ENCODE measurements at regions not wholly inside any gene's neighbourhood (a gene's known extent, or its start where the extent isn't known, plus 50 kb on each side); places are given as distances from the start of the nearest gene placed in this dataset.

DNA sequence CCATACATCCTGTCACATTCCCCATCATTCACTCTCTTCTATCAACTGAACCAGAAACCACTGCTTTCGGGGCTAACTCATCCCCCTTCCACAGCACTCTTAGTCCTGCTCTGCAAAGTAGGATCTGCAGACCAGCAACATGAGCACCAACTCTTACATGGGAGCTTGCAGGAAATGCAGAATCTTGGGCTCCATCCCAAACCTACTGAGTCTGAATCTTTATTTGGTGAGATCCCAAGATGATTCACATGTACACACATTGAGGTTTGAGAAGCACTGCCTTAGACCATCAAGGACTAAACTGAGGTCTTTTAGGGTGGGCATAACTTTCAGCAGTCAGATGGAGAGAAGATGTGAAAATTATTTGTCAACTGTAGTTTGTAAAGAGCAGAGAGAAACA, 235.6 kb upstream of the EPHA4 start:
- TF ChIP-seq, protein P1, sequence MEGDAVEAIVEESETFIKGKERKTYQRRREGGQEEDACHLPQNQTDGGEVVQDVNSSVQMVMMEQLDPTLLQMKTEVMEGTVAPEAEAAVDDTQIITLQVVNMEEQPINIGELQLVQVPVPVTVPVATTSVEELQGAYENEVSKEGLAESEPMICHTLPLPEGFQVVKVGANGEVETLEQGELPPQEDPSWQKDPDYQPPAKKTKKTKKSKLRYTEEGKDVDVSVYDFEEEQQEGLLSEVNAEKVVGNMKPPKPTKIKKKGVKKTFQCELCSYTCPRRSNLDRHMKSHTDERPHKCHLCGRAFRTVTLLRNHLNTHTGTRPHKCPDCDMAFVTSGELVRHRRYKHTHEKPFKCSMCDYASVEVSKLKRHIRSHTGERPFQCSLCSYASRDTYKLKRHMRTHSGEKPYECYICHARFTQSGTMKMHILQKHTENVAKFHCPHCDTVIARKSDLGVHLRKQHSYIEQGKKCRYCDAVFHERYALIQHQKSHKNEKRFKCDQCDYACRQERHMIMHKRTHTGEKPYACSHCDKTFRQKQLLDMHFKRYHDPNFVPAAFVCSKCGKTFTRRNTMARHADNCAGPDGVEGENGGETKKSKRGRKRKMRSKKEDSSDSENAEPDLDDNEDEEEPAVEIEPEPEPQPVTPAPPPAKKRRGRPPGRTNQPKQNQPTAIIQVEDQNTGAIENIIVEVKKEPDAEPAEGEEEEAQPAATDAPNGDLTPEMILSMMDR (IDR thresholded peaks at IDR 0.05) = no peak
- TF ChIP-seq, protein P2, sequence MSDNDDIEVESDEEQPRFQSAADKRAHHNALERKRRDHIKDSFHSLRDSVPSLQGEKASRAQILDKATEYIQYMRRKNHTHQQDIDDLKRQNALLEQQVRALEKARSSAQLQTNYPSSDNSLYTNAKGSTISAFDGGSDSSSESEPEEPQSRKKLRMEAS (IDR thresholded peaks at IDR 0.05; ENCODE audit: low read depth) = no peak
- TF ChIP-seq JUND (IDR thresholded peaks at IDR 0.05) (no peak), EP300 (IDR thresholded peaks at IDR 0.05; ENCODE audit: borderline replicate concordance in 1 of 2, low read depth in 1 of 2, low read length in 1 of 2) (no peak), GATA2 (CRISPR knock-in tag; IDR thresholded peaks at IDR 0.05) (no peak), MXI1 (IDR thresholded peaks at IDR 0.05; ENCODE audit: low read depth, low read length) (no peak), SIN3A (IDR thresholded peaks at IDR 0.05; ENCODE audit: borderline replicate concordance, low read depth, low read length) (no peak), YY1 (IDR thresholded peaks at IDR 0.05; ENCODE audit: low read depth) (no peak), TAF1 (IDR thresholded peaks at IDR 0.05; ENCODE audit: borderline replicate concordance, low read depth, low read length) (no peak)
